Fibroblast of peridontal ligament (primary cell): ENCODE measurements at regions not wholly inside any gene's neighbourhood (a gene's known extent, or its start where the extent isn't known, plus 50 kb on each side); places are given as distances from the start of the nearest gene placed in this dataset.

Source experiments
- DNase-seq: peaks from one replicate; pipeline ENCODE4 v3.0.0-alpha.2; 2010; ENCODE audit errors: extremely low read depth

DNA sequence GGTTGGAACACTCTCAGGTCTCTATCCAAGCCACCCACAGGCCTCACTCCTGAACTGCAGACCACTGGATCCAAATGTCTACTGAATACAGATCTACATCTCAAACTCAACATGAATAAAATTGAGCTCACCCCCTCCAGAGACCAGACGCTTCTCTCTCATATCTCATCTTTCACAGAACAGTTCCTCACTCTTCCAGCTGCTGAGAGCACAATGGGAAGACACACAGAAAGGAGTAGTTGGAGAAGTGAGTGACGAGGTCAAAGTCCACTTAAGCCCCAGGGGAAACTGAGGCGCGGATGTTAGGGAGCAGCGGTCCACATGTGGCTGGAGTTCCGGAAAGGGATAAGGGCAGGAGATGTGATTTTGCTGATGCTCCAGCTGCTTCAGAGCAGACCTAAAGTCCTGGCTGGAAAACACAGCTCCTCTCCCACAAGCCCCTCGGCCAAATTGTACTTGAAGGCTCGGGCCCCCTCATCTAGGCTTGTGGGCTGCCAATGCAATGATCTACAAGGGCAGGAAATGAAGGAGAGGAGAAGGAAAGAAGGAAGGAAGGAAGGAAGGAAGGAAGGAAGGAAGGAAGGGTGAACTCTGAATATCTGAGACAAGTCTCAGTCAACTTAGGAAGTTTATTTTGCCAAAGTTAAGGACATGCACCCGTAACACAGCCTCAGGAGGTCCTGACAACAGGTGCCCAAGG lies 211.2 kb upstream of the TLE3 start:
- DNase-seq: no peak

- DNase-seq: no peak
Observed at GRCh38 chr15:70308011-70308734, 210.5 kb upstream of the TLE3 start.

DNA sequence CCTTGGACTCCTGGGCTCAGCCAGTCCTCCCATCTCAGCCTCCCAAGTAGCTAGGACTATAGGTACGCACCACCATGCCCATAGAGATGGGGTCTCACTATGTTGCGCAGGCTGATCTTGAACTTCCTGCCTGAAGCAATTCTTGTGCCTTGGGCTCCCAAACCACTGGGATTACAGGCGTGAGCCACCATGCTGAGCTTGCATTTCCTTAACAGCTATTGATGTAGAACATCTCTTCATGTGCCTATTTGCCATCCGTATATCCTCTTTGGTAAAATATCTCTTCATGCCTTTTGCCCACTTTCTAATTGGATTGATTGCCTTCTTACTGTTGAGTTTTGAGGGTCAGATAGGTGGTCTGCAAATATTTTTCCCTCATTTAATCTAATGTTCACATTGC lies 208.9 kb upstream of the TLE3 start:
- no peak for DNase-seq

GRCh38 chr15:70306081-70306480 lies 208.4 kb upstream of the TLE3 start:
- DNase-seq: no peak

- DNase-seq: no peak
Observed at GRCh38 chr15:70303981-70304380, 206.3 kb upstream of the TLE3 start.

GRCh38 chr15:70302360-70302759 lies 204.6 kb upstream of the TLE3 start:
- no peak for DNase-seq

- DNase-seq: no peak
Observed at GRCh38 chr15:70301396-70301795, 203.7 kb upstream of the TLE3 start.

GRCh38 chr15:70299931-70300869 lies 202.5 kb upstream of the TLE3 start:
- DNase-seq: no peak

- DNase-seq: no peak
Observed at GRCh38 chr15:70297465-70298058, 199.8 kb upstream of the TLE3 start.

- no peak for DNase-seq
Observed at GRCh38 chr15:70294731-70295305, 197.1 kb upstream of the TLE3 start.

DNA sequence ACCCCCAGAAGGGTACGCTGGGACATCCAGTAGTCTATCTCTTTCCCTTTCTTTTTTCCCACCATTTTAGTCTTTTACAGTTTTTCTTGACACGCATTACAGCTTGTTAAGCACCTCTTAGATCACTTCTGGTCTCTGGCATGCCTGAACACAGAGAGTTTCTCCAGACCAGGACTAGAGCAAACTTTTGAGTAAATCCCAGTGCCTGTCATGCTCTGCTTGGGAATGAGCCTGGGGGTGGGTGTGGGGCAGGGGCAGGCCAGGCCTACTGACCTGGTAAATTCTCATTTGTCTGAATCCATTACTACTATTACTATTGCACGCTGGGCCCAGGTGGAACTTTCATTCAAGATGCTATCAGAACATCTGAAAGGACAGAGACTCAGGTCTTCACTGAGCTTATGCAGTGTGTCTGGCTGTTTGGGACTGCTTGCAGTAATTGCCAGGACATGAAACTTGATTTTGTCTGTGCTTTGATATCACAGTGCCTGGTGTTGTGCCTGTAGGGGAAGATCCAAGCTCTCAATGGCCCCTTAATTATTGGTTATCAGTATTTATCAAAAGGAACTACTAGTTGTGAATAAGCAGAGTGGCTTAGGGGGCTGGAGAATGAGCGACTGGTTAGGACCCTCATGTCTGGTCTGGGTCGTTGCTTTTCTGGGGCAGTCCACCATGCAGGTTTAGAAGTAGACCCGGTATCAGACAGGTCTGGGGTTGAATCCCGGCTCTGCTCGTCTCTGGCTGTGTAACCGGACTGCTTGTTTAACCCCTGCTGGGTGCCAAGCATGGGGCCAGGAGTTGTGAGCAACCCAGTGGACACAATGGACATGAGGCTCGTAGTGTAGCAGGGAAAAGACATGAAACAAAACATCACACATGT lies 196.1 kb upstream of the TLE3 start:
- no peak for DNase-seq

GRCh38 chr15:70293138-70293537 lies 195.4 kb upstream of the TLE3 start:
- DNase-seq: no peak

DNA sequence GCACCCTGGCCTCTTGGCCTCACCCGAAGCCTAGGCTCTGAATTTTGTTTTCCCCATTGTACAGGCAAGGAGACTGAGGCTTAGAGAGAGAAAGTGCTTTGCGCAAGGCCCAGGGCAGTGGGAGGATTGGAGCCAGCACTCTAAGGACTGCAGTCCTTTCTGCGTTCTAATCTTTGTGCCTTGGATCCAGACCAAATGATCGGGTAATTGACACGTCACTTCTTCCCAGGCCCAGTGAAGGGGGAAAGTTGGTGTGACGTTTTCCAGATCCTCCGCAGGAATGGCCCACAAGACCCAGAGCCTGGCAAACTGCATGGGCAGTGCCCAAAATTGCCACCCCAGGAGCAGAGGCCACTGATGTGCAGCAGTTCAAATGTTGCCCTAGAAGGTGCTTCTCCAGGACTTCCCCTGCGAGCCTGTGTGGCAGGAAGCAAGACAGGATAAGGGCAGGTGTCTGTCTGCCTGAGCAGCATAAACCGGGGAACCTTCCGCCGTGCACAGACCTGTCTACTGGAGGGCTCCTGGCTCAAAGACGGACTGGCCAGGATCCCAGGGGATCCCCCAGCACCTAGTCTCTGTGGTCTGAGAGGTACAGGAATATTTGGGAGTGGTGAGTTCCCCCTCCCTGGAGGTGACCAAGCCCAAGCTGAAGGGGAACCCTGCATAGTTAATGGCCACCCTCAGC lies 194.5 kb upstream of the TLE3 start:
- DNase-seq: no peak

DNA sequence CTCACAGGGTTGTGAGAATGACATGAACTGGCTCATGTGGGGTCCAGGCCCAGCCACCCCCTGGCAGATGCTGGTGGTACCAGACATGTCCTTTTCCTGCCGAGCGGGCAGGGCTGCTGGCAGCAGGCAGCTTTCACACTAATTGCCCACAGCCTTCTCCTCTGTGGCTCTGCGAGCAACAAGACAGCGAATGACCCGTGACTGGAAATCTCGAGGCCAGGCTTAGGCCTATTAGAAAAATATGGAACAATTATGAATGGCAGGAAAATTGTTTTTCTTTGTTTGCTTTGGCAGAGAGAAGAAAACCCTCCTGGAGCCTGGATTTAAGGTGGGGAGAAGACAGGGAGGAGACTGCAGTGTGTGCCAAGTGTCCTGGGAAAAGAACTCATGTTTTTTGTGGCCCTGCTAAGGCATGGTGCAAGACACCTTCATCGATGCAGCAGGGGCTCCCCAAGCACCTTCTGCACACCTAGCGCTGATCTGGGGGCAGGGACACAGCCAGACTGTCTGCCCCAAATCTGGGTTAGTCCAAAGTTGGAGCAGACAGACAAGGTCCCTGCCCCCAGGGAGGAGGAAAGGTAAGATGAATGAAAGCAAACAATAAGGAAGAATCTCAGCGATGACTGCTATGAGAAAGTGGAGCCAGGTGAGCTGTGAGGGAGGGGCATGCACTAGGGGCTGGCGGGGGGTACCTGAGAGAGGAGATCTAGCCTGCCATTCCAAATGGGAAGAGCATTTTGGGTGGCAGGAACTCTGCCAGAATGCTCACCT lies 193.8 kb upstream of the TLE3 start:
- DNase-seq: no peak

GRCh38 chr15:70290708-70291107 lies 193.0 kb upstream of the TLE3 start:
- no peak for DNase-seq

GRCh38 chr15:70289191-70289955 lies 191.7 kb upstream of the TLE3 start:
- no peak for DNase-seq

GRCh38 chr15:70286113-70286806 lies 188.5 kb upstream of the TLE3 start:
- no peak for DNase-seq
